H1 (cell line): ENCODE measurements at regions not wholly inside any gene's neighbourhood (a gene's known extent, or its start where the extent isn't known, plus 50 kb on each side); places are given as distances from the start of the nearest gene placed in this dataset.

Source experiments
- CTCF ChIA-PET: fragments of 300-600 bp; sonication (Branson Sonifier 250); formaldehyde crosslinking; loops from one replicate; lab custom pipeline; 2021; ENCODE audit not compliant: partially characterized antibody; lab: Charles Lee
- POLR2A ChIA-PET: fragments of 300-600 bp; sonication (Branson Sonifier 250); formaldehyde crosslinking; loops from one replicate; lab custom pipeline; 2021; ENCODE audit warnings: inconsistent platforms; ENCODE audit not compliant: partially characterized antibody; lab: Charles Lee
- DNase-seq, 2 experiments: peaks; one replicate each; pipeline versions ENCODE4 v3.0.0 to v3.0.0-alpha.2; 2010 to 2022; ENCODE audit warnings: low spot score in 2 of 2, low read depth in 1 of 2, mixed read lengths in 1 of 2
- FAIRE-seq: peaks from 2 replicates; lab custom pipeline; 2011; peaks lifted over from hg19 to GRCh38; lab: Jason Lieb, UNC
- H2AFZ ChIP-seq: 2 replicates; pipeline ENCODE4 v1.8.1; 2012; ENCODE audit warnings: low read length, inconsistent platforms
- H2AK5ac ChIP-seq: 2 replicates; pipeline ENCODE4 v1.6.1; 2013; ENCODE audit warnings: low read depth, low read length
- H2BK120ac ChIP-seq: replicated peaks from 2 replicates; pipeline ENCODE3; 2013; ENCODE audit warnings: low read depth, low read length, inconsistent platforms
- H2BK12ac ChIP-seq: 2 replicates; pipeline ENCODE4 v1.6.1; 2013; ENCODE audit warnings: low read depth, low read length
- H2BK15ac ChIP-seq: 2 replicates; pipeline ENCODE4 v1.6.1; 2013; ENCODE audit warnings: low read length
- H2BK20ac ChIP-seq: 2 replicates; pipeline ENCODE4 v1.6.1; 2013; ENCODE audit warnings: low read length
- H2BK5ac ChIP-seq: 2 replicates; pipeline ENCODE4 v1.6.1; 2013; ENCODE audit warnings: low read depth, low read length
- H3K14ac ChIP-seq: 2 replicates; pipeline ENCODE4 v1.6.1; 2013; ENCODE audit warnings: inconsistent platforms; ENCODE audit not compliant: insufficient read length
- H3K18ac ChIP-seq: 2 replicates; pipeline ENCODE4 v1.6.1; 2013; ENCODE audit warnings: low read length; ENCODE audit errors: extremely low read depth
- H3K23ac ChIP-seq: 2 replicates; pipeline ENCODE4 v1.6.1; 2013; ENCODE audit warnings: inconsistent platforms; ENCODE audit not compliant: insufficient read length
- H3K23me2 ChIP-seq: 2 replicates; pipeline ENCODE4 v1.6.1; 2013; ENCODE audit warnings: low read depth, low read length
- H3K27ac ChIP-seq: 2 replicates; pipeline ENCODE4 v1.6.1; 2011; ENCODE audit warnings: low read depth, low read length, inconsistent platforms
- H3K27me3 ChIP-seq, 4 experiments: replicated peaks in 1 of 4; 1 replicate in 1 of 4; 2 replicates in 3 of 4; pipeline versions ENCODE4 v1.6.1 to v1.8.1; 2011 to 2013; ENCODE audit warnings: low read length in 3 of 4, mild to moderate bottlenecking in 3 of 4, inconsistent platforms in 2 of 4, mixed read lengths in 2 of 4, moderate library complexity in 1 of 4; ENCODE audit not compliant: control insufficient read depth in 3 of 4, insufficient read depth in 3 of 4; ENCODE audit errors: extremely low read depth in 1 of 4
- H3K36me3 ChIP-seq, 4 experiments: 2 replicates each; pipeline versions ENCODE4 v1.6.1 to v1.8.1; 2011 to 2013; ENCODE audit warnings: mild to moderate bottlenecking in 4 of 4, low read length in 3 of 4, moderate library complexity in 2 of 4, control low read depth in 1 of 4, inconsistent platforms in 1 of 4; ENCODE audit not compliant: insufficient read depth in 4 of 4, control insufficient read depth in 2 of 4
- H3K4ac ChIP-seq: replicated peaks from 2 replicates; pipeline ENCODE3; 2013; ENCODE audit warnings: low read length, low read depth, mixed read lengths, inconsistent platforms; ENCODE audit not compliant: insufficient read length
- H3K4me1 ChIP-seq, 4 experiments: replicated peaks in 1 of 4; 1 replicate in 1 of 4; 2 replicates in 3 of 4; pipeline versions ENCODE4 v1.6.1 to v1.8.1; 2011 to 2013; ENCODE audit warnings: low read length in 3 of 4, inconsistent platforms in 2 of 4, mixed read lengths in 1 of 4; ENCODE audit not compliant: insufficient read depth in 4 of 4, control insufficient read depth in 3 of 4
- H3K4me2 ChIP-seq, 2 experiments: 2 replicates each; pipeline versions ENCODE4 v1.6.1 to v1.8.1; 2011 to 2013; ENCODE audit warnings: low read depth in 2 of 2, low read length in 2 of 2, control low read depth in 1 of 2, inconsistent platforms in 1 of 2, mild to moderate bottlenecking in 1 of 2; ENCODE audit not compliant: insufficient read depth in 1 of 2
- H3K4me3 ChIP-seq, 4 experiments: fragments of 200-600, 300-600 bp in 1 of 4; sonication (generic), shearing (Covaris generic), sonication (Bioruptor Twin) in 1 of 4; 2 replicates each; pipeline versions ENCODE4 v1.5.1 to v1.8.1; 2011 to 2016; ENCODE audit warnings: low read length in 4 of 4, low read depth in 3 of 4, control low read depth in 2 of 4, inconsistent platforms in 2 of 4, mild to moderate bottlenecking in 2 of 4, mixed read lengths in 1 of 4, moderate library complexity in 1 of 4; ENCODE audit not compliant: insufficient read depth in 2 of 4; ENCODE audit errors: extremely low read depth in 1 of 4
- H3K56ac ChIP-seq: replicated peaks from 2 replicates; pipeline ENCODE3; 2013; ENCODE audit warnings: low read depth, mild to moderate bottlenecking, mixed read lengths, low read length, inconsistent platforms; ENCODE audit not compliant: insufficient read length
- H3K79me1 ChIP-seq: 2 replicates; pipeline ENCODE4 v1.6.1; 2013; ENCODE audit warnings: low read depth, low read length, control low read depth
- H3K79me2 ChIP-seq, 2 experiments: 2 replicates each; pipeline versions ENCODE4 v1.6.1 to v1.8.1; 2012 to 2013; ENCODE audit warnings: low read length in 2 of 2, mild to moderate bottlenecking in 2 of 2, inconsistent platforms in 1 of 2; ENCODE audit not compliant: insufficient read depth in 2 of 2, control insufficient read depth in 1 of 2
- H3K9ac ChIP-seq, 4 experiments: replicated peaks in 1 of 4; 1 replicate in 1 of 4; 2 replicates in 3 of 4; pipeline versions ENCODE4 v1.6.1 to v1.8.1; 2011 to 2013; ENCODE audit warnings: low read depth in 3 of 4, low read length in 3 of 4, control low read depth in 2 of 4, mild to moderate bottlenecking in 2 of 4, moderate library complexity in 2 of 4, inconsistent platforms in 1 of 4; ENCODE audit errors: extremely low read depth in 1 of 4
- H3K9me3 ChIP-seq, 2 experiments: 2 replicates each; pipeline versions ENCODE4 v1.6.1 to v1.8.1; 2012 to 2013; ENCODE audit warnings: mild to moderate bottlenecking in 2 of 2, moderate library complexity in 2 of 2, control low read depth in 1 of 2, inconsistent platforms in 1 of 2, low read depth in 1 of 2, low read length in 1 of 2, mixed read lengths in 1 of 2; ENCODE audit not compliant: insufficient read depth in 2 of 2
- H4K20me1 ChIP-seq, 2 experiments: replicated peaks in 1 of 2; 2 replicates each; pipeline versions ENCODE3 to v1.8.1; 2011 to 2013; ENCODE audit warnings: inconsistent platforms in 2 of 2, low read length in 2 of 2, mild to moderate bottlenecking in 1 of 2; ENCODE audit not compliant: insufficient read depth in 2 of 2, control insufficient read depth in 1 of 2
- H4K5ac ChIP-seq: 2 replicates; pipeline ENCODE4 v1.6.1; 2013; ENCODE audit warnings: low read length, low read depth, mixed read lengths, inconsistent platforms; ENCODE audit not compliant: insufficient read length
- H4K8ac ChIP-seq: 2 replicates; pipeline ENCODE4 v1.8.0; 2013; ENCODE audit warnings: mild to moderate bottlenecking, moderate library complexity, low read length, inconsistent platforms; ENCODE audit not compliant: insufficient read depth; ENCODE audit errors: extremely low read depth
- H4K91ac ChIP-seq: replicated peaks from 2 replicates; pipeline ENCODE3; 2013; ENCODE audit warnings: low read length, mixed read lengths, inconsistent platforms; ENCODE audit not compliant: insufficient read length
- ATF3 ChIP-seq: IDR thresholded peaks from 2 replicates; pipeline ENCODE4 v1.6.1; 2011; ENCODE audit warnings: low read depth, mild to moderate bottlenecking, low read length; ENCODE audit not compliant: insufficient read depth
- CHD1 ChIP-seq: IDR thresholded peaks from 2 replicates; pipeline ENCODE4 v1.6.1; 2012; ENCODE audit warnings: low read depth, low read length, improper control_type of control experiment
- EP300 ChIP-seq, 2 experiments: IDR thresholded peaks; 1 replicate in 1 of 2; 2 replicates in 1 of 2; pipeline ENCODE4 v1.6.1; 2011 to 2012; ENCODE audit warnings: low read depth in 2 of 2, low read length in 2 of 2, mild to moderate bottlenecking in 2 of 2, borderline replicate concordance in 1 of 2, inconsistent platforms in 1 of 2, moderate library complexity in 1 of 2
- HDAC6 ChIP-seq: IDR thresholded peaks from one replicate; pipeline ENCODE4 v1.7.1; 2012; ENCODE audit warnings: low read depth, mild to moderate bottlenecking, inconsistent platforms, low read length, moderate library complexity
- JUN ChIP-seq: IDR thresholded peaks from 2 replicates; pipeline ENCODE4 v1.6.1; 2011; ENCODE audit warnings: low read depth, mild to moderate bottlenecking, improper control_type of control experiment, low read length
- POLR2A ChIP-seq, 2 experiments: IDR thresholded peaks; 1 replicate in 1 of 2; 2 replicates in 1 of 2; pipeline ENCODE4 v1.6.1; 2011; ENCODE audit warnings: low read depth in 2 of 2, low read length in 2 of 2, mild to moderate bottlenecking in 2 of 2; ENCODE audit errors: control extremely low read depth in 1 of 2
- POU5F1 ChIP-seq: IDR thresholded peaks from 2 replicates; pipeline ENCODE4 v1.6.1; 2011; ENCODE audit warnings: low read depth, mild to moderate bottlenecking, low read length, moderate library complexity
- RFX5 ChIP-seq: IDR thresholded peaks from 2 replicates; pipeline ENCODE4 v1.6.1; 2011; ENCODE audit warnings: low read depth, low read length, improper control_type of control experiment, borderline replicate concordance
- SP4 ChIP-seq: IDR thresholded peaks from 2 replicates; pipeline ENCODE4 v1.6.1; 2012; ENCODE audit warnings: low read length, inconsistent platforms
- TBP ChIP-seq: IDR thresholded peaks from 2 replicates; pipeline ENCODE4 v1.6.1; 2011; ENCODE audit warnings: low read depth, low read length, improper control_type of control experiment
- WGBS, 2 experiments: shearing (Covaris generic) in 1 of 2; methylation state at CpG; one replicate each; pipeline versions ENCODE4 v1.1.6 to v1.1.7; 2013 to 2015; ENCODE audit warnings: low lambda C conversion rate in 2 of 2, mixed read lengths in 2 of 2, inconsistent platforms in 1 of 2, low coverage in 1 of 2, missing lambda C conversion rate in 1 of 2; ENCODE audit not compliant: insufficient replicate concordance in 2 of 2, insufficient coverage in 1 of 2, insufficient read length in 1 of 2; ENCODE audit errors: extremely low coverage in 1 of 2, missing lambda C conversion rate in 1 of 2; 5-methylcytosine and 5-hydroxymethylcytosine counted together

- Histone ChIP-seq H3K4me1 (peaks cover 0 to 3% (median 0%) of the 10 kb centered on the region in 4 experiments; a peak in 1 of 7 replicates), H2BK20ac (no peak overlapping the region), H2BK120ac (no peak overlapping the region), H4K91ac (no peak overlapping the region), H3K23me2 (no peaks in the 10 kb centered on the region), H3K18ac (no peak overlapping the region), H4K8ac (no peak overlapping the region), H3K4me3 (no peak overlapping the region), H3K9ac (no peak overlapping the region), H2BK15ac (no peak overlapping the region), H2BK12ac (no peak overlapping the region), H2BK5ac (no peak overlapping the region), H3K56ac (no peak overlapping the region), H3K4ac (no peak overlapping the region), H3K36me3 (no peaks in the 10 kb centered on the region), H3K79me1 (no peaks in the 10 kb centered on the region), H3K27me3 (no peaks in the 10 kb centered on the region), H3K79me2 (no peaks in the 10 kb centered on the region), H3K14ac (no peak overlapping the region), H3K23ac (no peak overlapping the region), H3K27ac (no peak overlapping the region), H4K5ac (no peak overlapping the region), H3K4me2 (no peak overlapping the region), H2AK5ac (no peak overlapping the region), H4K20me1 (no peaks in the 10 kb centered on the region), H3K9me3 (no peaks in the 10 kb centered on the region), H2AFZ (no peak overlapping the region)
- ChIA-PET POLR2A (no interaction called here), CTCF (no interaction called here)
- FAIRE-seq (no peak), DNase-seq (no peak)
- 95% methylated on average over 3 of the region's 3 CpGs; no CpG with 5 or more reads in 1 of the 2 experiments for whole genome bisulfite sequencing, 2 experiments
- TF ChIP-seq POLR2A (IDR thresholded peaks at IDR 0.05; ENCODE audit: control extremely low read depth in 1 of 2, low read depth in 2 of 2, low read length in 2 of 2) (no peak), JUN (no peak), HDAC6 (no peak), TBP (no peak), CHD1 (no peak), SP4 (no peak), RFX5 (no peak), EP300 (IDR thresholded peaks at IDR 0.05; ENCODE audit: borderline replicate concordance in 1 of 2, low read depth in 2 of 2, low read length in 2 of 2) (no peak), ATF3 (no peak), POU5F1 (no peak)
These were observed 909.7 kb downstream of the EPHA4 start for GRCh38 chr2:220662431-220662830.
